Adrenal gland (tissue), 9 donors: ENCODE measurements at regions not wholly inside any gene's neighbourhood (a gene's known extent, or its start where the extent isn't known, plus 50 kb on each side); places are given as distances from the start of the nearest gene placed in this dataset.

Source experiments
- DNase-seq, 7 donors: peaks; one replicate each; pipeline ENCODE4 v3.0.0-alpha.2; 2019 to 2020
- H3K27ac ChIP-seq, 5 donors: fragments of 200-600 bp; sonication (generic) in 4 of 5; 1 replicate in 3 of 5; 2 replicates in 2 of 5; pipeline versions ENCODE4 v1.5.1 to v1.8.0; 2016 to 2020; ENCODE audit warnings: mild to moderate bottlenecking in 1 of 5
- H3K27me3 ChIP-seq: fragments of 200-600 bp; 2 replicates; pipeline ENCODE4 v1.8.0; 2021
- H3K36me3 ChIP-seq, 2 donors: fragments of 200-600 bp; replicated peaks in 1 of 2; 1 replicate in 1 of 2; 2 replicates in 1 of 2; pipeline versions ENCODE4 v1.5.1 to v1.8.0; 2018 to 2022
- H3K4me1 ChIP-seq, 2 donors: fragments of 200-600 bp; replicated peaks in 1 of 2; 1 replicate in 1 of 2; 2 replicates in 1 of 2; pipeline versions ENCODE4 v1.5.1 to v1.8.0; 2018 to 2021
- H3K4me3 ChIP-seq, 4 donors: fragments of 200-600 bp; sonication (generic) in 3 of 4; one replicate each; pipeline ENCODE4 v1.5.1; 2016 to 2018
- H3K9me3 ChIP-seq, 3 donors: fragments of 200-600 bp; sonication (generic) in 1 of 3; replicated peaks in 1 of 3; 1 replicate in 2 of 3; 2 replicates in 1 of 3; pipeline versions ENCODE4 v1.5.1 to v1.8.0; 2016 to 2021
- CTCF ChIP-seq, 6 experiments: fragments of 450-650 bp in 4 of 6; fragments of 200-600 bp in 2 of 6; sonication (generic) in 1 of 6; IDR thresholded peaks; 1 replicate in 5 of 6; 2 replicates in 1 of 6; pipeline versions ENCODE4 v1.5.1 to v1.8.0; 2016 to 2021; ENCODE audit warnings: antibody characterized with exemption in 6 of 6, mild to moderate bottlenecking in 2 of 6, moderate library complexity in 1 of 6
- POLR2A ChIP-seq, 2 donors: fragments of 450-650 bp; IDR thresholded peaks; one replicate each; pipeline ENCODE4 v1.6.1; 2017; ENCODE audit warnings: antibody characterized with exemption in 2 of 2, mild to moderate bottlenecking in 2 of 2, moderate library complexity in 1 of 2
- WGBS, 4 donors: extraction: QIAGEN DNeasy Blood & Tissue Kit in 2 of 4; methylation state at CpG; one replicate each; pipeline versions ENCODE4 v1.1.5 to v1.1.7; 2013 to 2017; 5-methylcytosine and 5-hydroxymethylcytosine counted together
- intact Hi-C, 2 donors: fragments of 100-400 bp; cut with DNase I; formaldehyde crosslinking; loops; one replicate each; pipeline versions ENCODE4 v1.14.1 to v1.15.0; 2022 to 2023
- donor health status: healthy with polysubstance abuse.
- donor health status: Bipolar disorder and iron deficiency.
- donor health status: DM: yes; HTN: yes; CAD: no.
- donor health status: DM: no; HTN: no; CAD: no.
- donor health status: DM: no; HTN: no; CAD: no.

- Histone ChIP-seq H3K27me3 (no peaks in the 10 kb centered on the region), H3K36me3 (no peaks in the 10 kb centered on the region), H3K4me3 (no peak overlapping the region), H3K9me3 (no peaks in the 10 kb centered on the region), H3K4me1 (peaks cover 0 to 3% of the 10 kb centered on the region in 2 donors), H3K27ac (no peak overlapping the region)
- DNase-seq: no peak
- WGBS, 4 donors: 92 to 99% (median 96%) methylated on average over 5 of the region's 5 CpGs
- intact Hi-C loops: no loop called here
- TF ChIP-seq POLR2A (IDR thresholded peaks at IDR 0.05) (no peak), CTCF (IDR thresholded peaks at IDR 0.05) (no peak)
Observed at GRCh38 chr3:72341380-72341770, 506.9 kb downstream of the SHQ1 start.

- TF ChIP-seq CTCF (IDR thresholded peaks at IDR 0.05): no peak
- TF ChIP-seq POLR2A (IDR thresholded peaks at IDR 0.05): no peak
- intact Hi-C loops: no loop called here
- 88 to 90% (median 89%) methylated on average over 6 to 12 of the region's 12 CpGs for WGBS, 4 donors
- no peaks in the 10 kb centered on the region for H3K9me3 ChIP-seq
- H3K27me3 ChIP-seq: no peaks in the 10 kb centered on the region
- DNase-seq: no peak
- H3K4me3 ChIP-seq: no peak overlapping the region
- no peaks in the 10 kb centered on the region for H3K36me3 ChIP-seq
- H3K27ac ChIP-seq: peak overlapping the region in 1 of 5 donors; percentile 6
- peaks cover 0 to 3% of the 10 kb centered on the region in 2 donors for H3K4me1 ChIP-seq
Observed at GRCh38 chr3:72340476-72341379, 507.5 kb downstream of the SHQ1 start.

GRCh38 chr3:72340056-72340455 lies 508.2 kb downstream of the SHQ1 start:
- H3K9me3 ChIP-seq: no peaks in the 10 kb centered on the region
- H3K4me1 ChIP-seq: peaks cover 0 to 3% of the 10 kb centered on the region in 2 donors
- H3K36me3 ChIP-seq: no peaks in the 10 kb centered on the region
- WGBS, 4 donors: 84 to 90% (median 87%) methylated on average over 8 to 9 of the region's 9 CpGs
- H3K27me3 ChIP-seq: no peaks in the 10 kb centered on the region
- no peak overlapping the region for H3K4me3 ChIP-seq
- H3K27ac ChIP-seq: no peak overlapping the region
- intact Hi-C loops: no loop called here
- no peak for DNase-seq
- TF ChIP-seq POLR2A (IDR thresholded peaks at IDR 0.05) (no peak), CTCF (IDR thresholded peaks at IDR 0.05) (no peak)

GRCh38 chr3:72339670-72340030 lies 508.6 kb downstream of the SHQ1 start:
- H3K36me3 ChIP-seq: no peaks in the 10 kb centered on the region
- H3K9me3 ChIP-seq: no peaks in the 10 kb centered on the region
- intact Hi-C loops: no loop called here
- peak overlapping the region in 3 of 5 donors; percentile 33 to 58 (median 55) for H3K27ac ChIP-seq
- 77 to 100% (median 85%) methylated on average over 2 to 4 of the region's 4 CpGs for WGBS, 4 donors
- TF ChIP-seq CTCF (IDR thresholded peaks at IDR 0.05): no peak
- TF ChIP-seq POLR2A (IDR thresholded peaks at IDR 0.05): no peak
- peaks cover 0 to 3% of the 10 kb centered on the region in 2 donors for H3K4me1 ChIP-seq
- H3K4me3 ChIP-seq: no peak overlapping the region
- DNase-seq: no peak
- H3K27me3 ChIP-seq: no peaks in the 10 kb centered on the region
